ENCODE measurements at regions not wholly inside any gene's neighbourhood (a gene's known extent, or its start where the extent isn't known, plus 50 kb on each side); places are given as distances from the start of the nearest gene placed in this dataset.
"Not testable (repeated sequence)": the region's sequence is repeated elsewhere in the genome, so short reads cannot be mapped to it uniquely, and the experiment has no call there.

GRCh38 chr17:26936645-26937044 is 357.3 kb upstream of the WSB1 start:
- not testable (repeated sequence) for DNase-seq (ENCODE audit: low read depth)

- DNase-seq (ENCODE audit: low read depth), result not testable (repeated sequence)
Observed at GRCh38 chr17:26937750-26938322, 356.1 kb upstream of the WSB1 start.

- DNase-seq (ENCODE audit: low read depth), result not testable (repeated sequence)
Observed at GRCh38 chr17:26939755-26940154, 354.2 kb upstream of the WSB1 start.

GRCh38 chr17:26940587-26940986 is 353.3 kb upstream of the WSB1 start:
- DNase-seq (ENCODE audit: low read depth), result not testable (repeated sequence)

GRCh38 chr17:26962255-26963162 is 331.4 kb upstream of the WSB1 start:
- no peak for DNase-seq (ENCODE audit: low read depth)

- DNase-seq (ENCODE audit: low read depth), result no peak
Observed at GRCh38 chr17:26963163-26963503, 330.8 kb upstream of the WSB1 start.

- DNase-seq (ENCODE audit: low read depth), result not testable (repeated sequence)
Observed at GRCh38 chr17:26965898-26966624, 327.9 kb upstream of the WSB1 start.

- not testable (repeated sequence) for DNase-seq (ENCODE audit: low read depth)
Observed at GRCh38 chr17:26966625-26967179, 327.2 kb upstream of the WSB1 start.

GRCh38 chr17:26981845-26982425 is 312.0 kb upstream of the WSB1 start:
- DNase-seq (ENCODE audit: low read depth), result not testable (repeated sequence)

- DNase-seq (ENCODE audit: low read depth), result not testable (repeated sequence)
Observed at GRCh38 chr17:26982563-26982962, 311.4 kb upstream of the WSB1 start.

GRCh38 chr17:26987851-26988250 is 306.1 kb upstream of the WSB1 start:
- DNase-seq (ENCODE audit: low read depth), result not testable (repeated sequence)

GRCh38 chr17:26994648-26995047 is 299.3 kb upstream of the WSB1 start:
- DNase-seq (ENCODE audit: low read depth), result not testable (repeated sequence)

- not testable (repeated sequence) for DNase-seq (ENCODE audit: low read depth)
Observed at GRCh38 chr17:26996146-26996916, 297.6 kb upstream of the WSB1 start.

- DNase-seq (ENCODE audit: low read depth), result not testable (repeated sequence)
Observed at GRCh38 chr17:27007734-27008531, 286.0 kb upstream of the WSB1 start.

GRCh38 chr17:27009087-27009486 is 284.8 kb upstream of the WSB1 start:
- no peak for DNase-seq (ENCODE audit: low read depth)

GRCh38 chr17:27010138-27010537 is 283.8 kb upstream of the WSB1 start:
- not testable (repeated sequence) for DNase-seq (ENCODE audit: low read depth)

- DNase-seq (ENCODE audit: low read depth), result not testable (repeated sequence)
Observed at GRCh38 chr17:27030552-27030951, 263.4 kb upstream of the WSB1 start.

GRCh38 chr17:27038676-27039075 is 255.2 kb upstream of the WSB1 start:
- no peak for DNase-seq (ENCODE audit: low read depth)

- not testable (repeated sequence) for DNase-seq (ENCODE audit: low read depth)
Observed at GRCh38 chr17:27045039-27045438, 248.9 kb upstream of the WSB1 start.

- no peak for DNase-seq (ENCODE audit: low read depth)
Observed at GRCh38 chr17:27049104-27049784, 244.7 kb upstream of the WSB1 start.
